NCI-H524 (cell line): ENCODE measurements at regions not wholly inside any gene's neighbourhood (a gene's known extent, or its start where the extent isn't known, plus 50 kb on each side); places are given as distances from the start of the nearest gene placed in this dataset.
"Not testable (repeated sequence)": the region's sequence is repeated elsewhere in the genome, so short reads cannot be mapped to it uniquely, and the experiment has no call there.

Experiments
- DNase-seq, 2 experiments: peaks; one replicate each; lab custom pipeline; 2025; lab: John Stamatoyannopoulos, UW

GRCh38 chr15:75763635-75764600, 51.3 kb upstream of the CSPG4 start:
- not testable (repeated sequence) for DNase-seq

DNA sequence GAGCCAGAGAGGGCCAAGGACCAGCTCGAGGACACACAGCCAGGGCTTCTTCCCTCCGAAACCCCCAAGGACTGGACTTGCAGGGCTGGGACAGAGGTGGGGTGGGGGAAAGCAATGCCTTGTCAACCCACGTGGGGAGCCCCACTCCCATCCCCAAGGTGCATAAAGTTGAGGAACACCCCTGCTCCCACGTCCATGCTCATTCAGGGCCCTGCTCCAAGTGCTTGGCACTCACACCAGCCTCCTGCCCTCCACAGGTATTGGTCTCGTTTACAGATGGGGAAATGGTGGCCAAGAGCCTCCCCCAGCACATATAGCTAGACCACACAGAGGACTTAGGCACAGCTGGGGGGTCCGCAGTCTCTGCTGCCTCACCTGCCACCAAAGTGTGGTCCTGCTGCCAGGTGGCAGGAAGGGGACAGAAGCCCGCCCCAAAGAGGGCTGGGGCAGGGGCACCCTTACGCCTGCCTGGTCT, 50.5 kb upstream of the CSPG4 start:
- DNase-seq: no peak
